SK-N-SH treated with all-trans-retinoic acid at 6 μM for 48 hours (cell line): ENCODE measurements at regions not wholly inside any gene's neighbourhood (a gene's known extent, or its start where the extent isn't known, plus 50 kb on each side); places are given as distances from the start of the nearest gene placed in this dataset.

Experiments
- ARNTL ChIP-seq: fragments of 450-650 bp; formaldehyde crosslinking; IDR thresholded peaks from 2 replicates; pipeline ENCODE4 v1.5.0; 2020; ENCODE audit warnings: low read depth, mild to moderate bottlenecking, moderate library complexity, borderline replicate concordance
- ESRRG ChIP-seq: fragments of 250-450 bp; sonication (Bioruptor Pico); IDR thresholded peaks from 2 replicates; pipeline ENCODE4 v1.6.1; 2021; ENCODE audit warnings: mild to moderate bottlenecking
- ZFP3 ChIP-seq: fragments of 250-450 bp; sonication (Bioruptor Pico); IDR thresholded peaks from 2 replicates; pipeline ENCODE4 v1.5.0; 2020; ENCODE audit warnings: mild to moderate bottlenecking, moderate library complexity
- ZNF565 ChIP-seq: fragments of 450-650 bp; formaldehyde crosslinking; conservative IDR thresholded peaks from 2 replicates; pipeline ENCODE4 v1.5.0; 2020; ENCODE audit warnings: low read depth, mild to moderate bottlenecking, moderate library complexity

DNA sequence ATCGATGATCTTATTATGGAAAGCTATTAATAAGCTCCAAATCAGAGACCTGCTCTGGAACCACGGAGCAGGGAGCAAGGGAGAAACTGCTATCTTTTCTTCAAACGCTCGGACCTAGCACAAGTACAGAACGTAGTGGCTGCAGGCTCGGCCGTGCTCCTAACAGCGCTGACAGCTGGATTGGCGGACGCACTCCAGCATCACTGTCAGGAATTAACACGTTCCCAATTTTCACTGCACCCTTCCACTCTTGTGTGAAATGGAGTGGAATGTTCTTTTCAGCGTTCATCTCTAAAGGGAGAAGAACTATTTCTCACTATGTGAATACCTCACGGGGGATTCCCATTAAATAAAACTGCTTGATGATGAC, 106.9 kb downstream of the ZNF281 start:
- TF ChIP-seq ZFP3 (no peak), ZNF565 (no peak), ARNTL (CRISPR knock-in tag) (no peak), ESRRG (CRISPR knock-in tag) (no peak)
